ENCODE measurements at regions not wholly inside any gene's neighbourhood (a gene's known extent, or its start where the extent isn't known, plus 50 kb on each side); places are given as distances from the start of the nearest gene placed in this dataset.

DNA sequence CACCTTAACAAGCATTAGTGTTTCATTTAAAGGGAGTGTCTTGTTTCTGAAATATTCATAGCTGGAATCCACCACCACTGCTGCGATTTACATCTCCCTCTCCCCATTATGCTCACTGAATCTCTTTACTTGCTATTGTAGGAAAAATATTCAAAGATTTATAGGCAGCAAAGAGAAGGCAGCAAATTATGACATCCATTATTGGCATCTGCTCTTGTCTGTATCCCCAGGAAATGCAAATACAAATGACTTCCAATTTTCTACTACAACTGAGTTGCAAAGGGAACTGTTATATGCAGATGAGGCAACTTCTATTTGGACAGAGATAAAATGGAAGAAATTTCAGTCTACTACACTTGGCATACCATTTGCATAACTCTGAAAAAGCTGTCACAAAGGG lies 88.4 kb upstream of the PRKD1 start:
- TF ChIP-seq POLR2A (IDR thresholded peaks at IDR 0.05; ENCODE audit: low read length) (no peak), RAD21 (conservative IDR thresholded peaks at IDR 0.05 in 1 of 2, IDR thresholded peaks at IDR 0.05 in 1 of 2) (no peak), KDM1A (IDR thresholded peaks at IDR 0.05; ENCODE audit: low read depth) (no peak)
- TF ChIP-seq, protein P1, sequence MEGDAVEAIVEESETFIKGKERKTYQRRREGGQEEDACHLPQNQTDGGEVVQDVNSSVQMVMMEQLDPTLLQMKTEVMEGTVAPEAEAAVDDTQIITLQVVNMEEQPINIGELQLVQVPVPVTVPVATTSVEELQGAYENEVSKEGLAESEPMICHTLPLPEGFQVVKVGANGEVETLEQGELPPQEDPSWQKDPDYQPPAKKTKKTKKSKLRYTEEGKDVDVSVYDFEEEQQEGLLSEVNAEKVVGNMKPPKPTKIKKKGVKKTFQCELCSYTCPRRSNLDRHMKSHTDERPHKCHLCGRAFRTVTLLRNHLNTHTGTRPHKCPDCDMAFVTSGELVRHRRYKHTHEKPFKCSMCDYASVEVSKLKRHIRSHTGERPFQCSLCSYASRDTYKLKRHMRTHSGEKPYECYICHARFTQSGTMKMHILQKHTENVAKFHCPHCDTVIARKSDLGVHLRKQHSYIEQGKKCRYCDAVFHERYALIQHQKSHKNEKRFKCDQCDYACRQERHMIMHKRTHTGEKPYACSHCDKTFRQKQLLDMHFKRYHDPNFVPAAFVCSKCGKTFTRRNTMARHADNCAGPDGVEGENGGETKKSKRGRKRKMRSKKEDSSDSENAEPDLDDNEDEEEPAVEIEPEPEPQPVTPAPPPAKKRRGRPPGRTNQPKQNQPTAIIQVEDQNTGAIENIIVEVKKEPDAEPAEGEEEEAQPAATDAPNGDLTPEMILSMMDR (IDR thresholded peaks at IDR 0.05): no peak
